ENCODE measurements at regions not wholly inside any gene's neighbourhood (a gene's known extent, or its start where the extent isn't known, plus 50 kb on each side); places are given as distances from the start of the nearest gene placed in this dataset.

- H3K4me3 Mint-ChIP-seq, result no peak overlapping the region
- H3K36me3 ChIP-seq (replicated peaks in 1 of 2; ENCODE audit: control extremely low read depth in 1 of 2, control insufficient read depth in 1 of 2, extremely low read depth in 1 of 2, insufficient read depth in 2 of 2, low read length in 1 of 2), result no peaks in the 10 kb centered on the region
- peaks cover 15% of the 10 kb centered on the region for H3K4me1 Mint-ChIP-seq
- CTCF ChIA-PET, result no interaction called here
- no peak overlapping the region for H3K9ac ChIP-seq (ENCODE audit: low read length)
- H4K20me1 ChIP-seq (ENCODE audit: control insufficient read depth, insufficient read depth, low read length, poor library complexity, severe bottlenecking), result no peaks in the 10 kb centered on the region
- peaks cover 0 to 3% (median 0%) of the 10 kb centered on the region in 3 donors for H3K9me3 ChIP-seq (ENCODE audit: control extremely low read depth in 1 of 3, control insufficient read depth in 2 of 3, insufficient read depth in 1 of 3, low read length in 2 of 3)
- no peak for TF ChIP-seq EZH2 (IDR thresholded peaks at IDR 0.05; ENCODE audit: borderline replicate concordance, insufficient read depth, low read depth, low read length, poor library complexity, severe bottlenecking)
- TF ChIP-seq, protein P1, sequence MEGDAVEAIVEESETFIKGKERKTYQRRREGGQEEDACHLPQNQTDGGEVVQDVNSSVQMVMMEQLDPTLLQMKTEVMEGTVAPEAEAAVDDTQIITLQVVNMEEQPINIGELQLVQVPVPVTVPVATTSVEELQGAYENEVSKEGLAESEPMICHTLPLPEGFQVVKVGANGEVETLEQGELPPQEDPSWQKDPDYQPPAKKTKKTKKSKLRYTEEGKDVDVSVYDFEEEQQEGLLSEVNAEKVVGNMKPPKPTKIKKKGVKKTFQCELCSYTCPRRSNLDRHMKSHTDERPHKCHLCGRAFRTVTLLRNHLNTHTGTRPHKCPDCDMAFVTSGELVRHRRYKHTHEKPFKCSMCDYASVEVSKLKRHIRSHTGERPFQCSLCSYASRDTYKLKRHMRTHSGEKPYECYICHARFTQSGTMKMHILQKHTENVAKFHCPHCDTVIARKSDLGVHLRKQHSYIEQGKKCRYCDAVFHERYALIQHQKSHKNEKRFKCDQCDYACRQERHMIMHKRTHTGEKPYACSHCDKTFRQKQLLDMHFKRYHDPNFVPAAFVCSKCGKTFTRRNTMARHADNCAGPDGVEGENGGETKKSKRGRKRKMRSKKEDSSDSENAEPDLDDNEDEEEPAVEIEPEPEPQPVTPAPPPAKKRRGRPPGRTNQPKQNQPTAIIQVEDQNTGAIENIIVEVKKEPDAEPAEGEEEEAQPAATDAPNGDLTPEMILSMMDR (IDR thresholded peaks at IDR 0.05), result no peak
- POLR2A ChIA-PET, result no interaction called here
- H3K27ac Mint-ChIP-seq, result no peak overlapping the region
- H3K79me2 ChIP-seq (ENCODE audit: control insufficient read depth, insufficient read depth, low read length), result no peaks in the 10 kb centered on the region
- no peak overlapping the region for H2AFZ ChIP-seq (ENCODE audit: insufficient read depth, low read depth, low read length, poor library complexity, severe bottlenecking)
- no peak overlapping the region for H3K4me3 ChIP-seq (ENCODE audit: control extremely low read depth in 1 of 5, extremely low read depth in 1 of 5, insufficient read depth in 1 of 5, low read depth in 2 of 5, low read length in 4 of 5)
- peak; percentile 15 for DNase-seq
- no peak overlapping the region for H3K27ac ChIP-seq (ENCODE audit: low read length in 2 of 2)
- peaks cover 0 to 4% (median 0%) of the 10 kb centered on the region in 4 experiments for H3K27me3 ChIP-seq (replicated peaks in 1 of 4; ENCODE audit: control extremely low read depth in 1 of 4, control insufficient read depth in 3 of 4, insufficient read depth in 4 of 4, low read length in 3 of 4)
- ATAC-seq (ENCODE audit: low read depth), result no peak
- H3K9me3 Mint-ChIP-seq (ENCODE audit: insufficient read depth), result peaks cover 8% of the 10 kb centered on the region
- H3K4me2 ChIP-seq (replicated peaks; ENCODE audit: low read depth, low read length, poor library complexity, severe bottlenecking), result no peak overlapping the region
- no CpG with 5 or more reads among the region's 3 CpGs for WGBS (ENCODE audit: insufficient coverage)
- intact Hi-C loops (cut with micrococcal nuclease), result no loop called here
- H3K27me3 Mint-ChIP-seq, result peaks cover 6% of the 10 kb centered on the region
- H3K4me1 ChIP-seq (ENCODE audit: control insufficient read depth in 2 of 2, insufficient read depth in 2 of 2, low read length in 2 of 2), result peaks cover 4 to 6% of the 10 kb centered on the region in 2 donors
Observed at GRCh38 chr3:188036375-188037194, 117.4 kb upstream of the LPP start.

- POLR2A ChIA-PET, result no interaction called here
- TF ChIP-seq EZH2 (IDR thresholded peaks at IDR 0.05; ENCODE audit: borderline replicate concordance, insufficient read depth, low read depth, low read length, poor library complexity, severe bottlenecking), result no peak
- TF ChIP-seq, protein P1 (IDR thresholded peaks at IDR 0.05), result no peak
- peaks cover 0 to 3% (median 0%) of the 10 kb centered on the region in 3 donors for H3K9me3 ChIP-seq (ENCODE audit: control extremely low read depth in 1 of 3, control insufficient read depth in 2 of 3, insufficient read depth in 1 of 3, low read length in 2 of 3)
- Mint-ChIP-seq H3K27me3 (peaks cover 6% of the 10 kb centered on the region), H3K4me1 (peaks cover 14% of the 10 kb centered on the region), H3K4me3 (no peak overlapping the region), H3K27ac (no peak overlapping the region), H3K9me3 (ENCODE audit: insufficient read depth) (peaks cover 8% of the 10 kb centered on the region)
- no peak overlapping the region for H3K4me3 ChIP-seq (ENCODE audit: control extremely low read depth in 1 of 5, extremely low read depth in 1 of 5, insufficient read depth in 1 of 5, low read depth in 2 of 5, low read length in 4 of 5)
- no peak overlapping the region for H3K9ac ChIP-seq (ENCODE audit: low read length)
- CTCF ChIA-PET, result no interaction called here
- no peaks in the 10 kb centered on the region for H3K79me2 ChIP-seq (ENCODE audit: control insufficient read depth, insufficient read depth, low read length)
- ATAC-seq (ENCODE audit: low read depth) (no peak), DNase-seq (no peak)
- intact Hi-C loops (cut with micrococcal nuclease), result no loop called here
- H3K27ac ChIP-seq (ENCODE audit: low read length in 2 of 2), result no peak overlapping the region
- H4K20me1 ChIP-seq (ENCODE audit: control insufficient read depth, insufficient read depth, low read length, poor library complexity, severe bottlenecking), result no peaks in the 10 kb centered on the region
- H3K4me1 ChIP-seq (ENCODE audit: control insufficient read depth in 2 of 2, insufficient read depth in 2 of 2, low read length in 2 of 2), result peaks cover 4 to 6% of the 10 kb centered on the region in 2 donors
- peaks cover 0 to 4% (median 0%) of the 10 kb centered on the region in 4 experiments for H3K27me3 ChIP-seq (replicated peaks in 1 of 4; ENCODE audit: control extremely low read depth in 1 of 4, control insufficient read depth in 3 of 4, insufficient read depth in 4 of 4, low read length in 3 of 4)
- no peak overlapping the region for H2AFZ ChIP-seq (ENCODE audit: insufficient read depth, low read depth, low read length, poor library complexity, severe bottlenecking)
- no peak overlapping the region for H3K4me2 ChIP-seq (replicated peaks; ENCODE audit: low read depth, low read length, poor library complexity, severe bottlenecking)
- WGBS (ENCODE audit: insufficient coverage), result 100% methylated on average over 2 of the region's 5 CpGs
- no peaks in the 10 kb centered on the region for H3K36me3 ChIP-seq (replicated peaks in 1 of 2; ENCODE audit: control extremely low read depth in 1 of 2, control insufficient read depth in 1 of 2, extremely low read depth in 1 of 2, insufficient read depth in 2 of 2, low read length in 1 of 2)
Observed at GRCh38 chr3:188037195-188037718, 116.7 kb upstream of the LPP start.

All from B cell (primary cell).